ENCODE measurements at regions not wholly inside any gene's neighbourhood (a gene's known extent, or its start where the extent isn't known, plus 50 kb on each side); places are given as distances from the start of the nearest gene placed in this dataset.

GRCh38 chr3:104298662-104299061, 1068.0 kb upstream of the ALCAM start:
- no peaks in the 10 kb centered on the region for H3K9me3 Mint-ChIP-seq (ENCODE audit: unreplicated experiment)
- H3K4me1 Mint-ChIP-seq (ENCODE audit: insufficient read depth, unreplicated experiment) = no peaks in the 10 kb centered on the region
- no peak overlapping the region for H3K27ac Mint-ChIP-seq (ENCODE audit: low read depth, unreplicated experiment)
- ChIA-PET CTCF (no interaction called here), POLR2A (no interaction called here)
- no TSS peak for BruUV-seq (replicated peaks)
- no peaks in the 10 kb centered on the region for H3K36me3 Mint-ChIP-seq (ENCODE audit: insufficient read depth, unreplicated experiment)
- H3K27me3 Mint-ChIP-seq (ENCODE audit: insufficient read depth, unreplicated experiment) = no peaks in the 10 kb centered on the region
- intact Hi-C loops (cut with micrococcal nuclease) = no loop called here
- no peak for TF ChIP-seq CTCF (IDR thresholded peaks at IDR 0.05; ENCODE audit: unreplicated experiment)
- no peak overlapping the region for H3K4me3 Mint-ChIP-seq (ENCODE audit: unreplicated experiment)
- no peak for DNase-seq (ENCODE audit: unreplicated experiment)

- POLR2A ChIA-PET = no interaction called here
- no peak for DNase-seq (ENCODE audit: unreplicated experiment)
- H3K27ac Mint-ChIP-seq (ENCODE audit: low read depth, unreplicated experiment) = no peak overlapping the region
Measured at GRCh38 chr3:104316118-104316517, 1050.6 kb upstream of the ALCAM start.

GRCh38 chr3:104323226-104323625, 1043.5 kb upstream of the ALCAM start:
- H3K4me1 Mint-ChIP-seq (ENCODE audit: insufficient read depth, unreplicated experiment) = no peaks in the 10 kb centered on the region
- peaks cover 45% of the 10 kb centered on the region for H3K9me3 Mint-ChIP-seq (ENCODE audit: unreplicated experiment)
- H3K36me3 Mint-ChIP-seq (ENCODE audit: insufficient read depth, unreplicated experiment) = peaks cover 6% of the 10 kb centered on the region

More at GRCh38 chr3:104316118-104316517, 1050.6 kb upstream of the ALCAM start:
- no peak for TF ChIP-seq CTCF (IDR thresholded peaks at IDR 0.05; ENCODE audit: unreplicated experiment)
- BruUV-seq (replicated peaks) = no TSS peak
- H3K4me3 Mint-ChIP-seq (ENCODE audit: unreplicated experiment) = no peak overlapping the region
- no peaks in the 10 kb centered on the region for H3K36me3 Mint-ChIP-seq (ENCODE audit: insufficient read depth, unreplicated experiment)
- H3K9me3 Mint-ChIP-seq (ENCODE audit: unreplicated experiment) = peaks cover 13% of the 10 kb centered on the region
- CTCF ChIA-PET = no interaction called here
- no peaks in the 10 kb centered on the region for H3K4me1 Mint-ChIP-seq (ENCODE audit: insufficient read depth, unreplicated experiment)
- H3K27me3 Mint-ChIP-seq (ENCODE audit: insufficient read depth, unreplicated experiment) = no peaks in the 10 kb centered on the region
- intact Hi-C loops (cut with micrococcal nuclease) = no loop called here

GRCh38 chr3:104347291-104347690, 1019.4 kb upstream of the ALCAM start:
- Mint-ChIP-seq H3K4me3 (ENCODE audit: unreplicated experiment) (no peak overlapping the region), H3K27me3 (ENCODE audit: insufficient read depth, unreplicated experiment) (no peaks in the 10 kb centered on the region), H3K27ac (ENCODE audit: low read depth, unreplicated experiment) (no peak overlapping the region), H3K36me3 (ENCODE audit: insufficient read depth, unreplicated experiment) (no peaks in the 10 kb centered on the region), H3K9me3 (ENCODE audit: unreplicated experiment) (no peaks in the 10 kb centered on the region), H3K4me1 (ENCODE audit: insufficient read depth, unreplicated experiment) (no peaks in the 10 kb centered on the region)
- no TSS peak for BruUV-seq (replicated peaks)
- POLR2A ChIA-PET = interaction anchor here (0.6 kb wide), 1 partner anchor 1023 kb away, joined by 3 read pairs; no protein-coding TSS in a partner anchor
- CTCF ChIA-PET = no interaction called here
- intact Hi-C loops (cut with micrococcal nuclease) = no loop called here
- no peak for TF ChIP-seq CTCF (IDR thresholded peaks at IDR 0.05; ENCODE audit: unreplicated experiment)
- no peak for DNase-seq (ENCODE audit: unreplicated experiment)

More at GRCh38 chr3:104323226-104323625, 1043.5 kb upstream of the ALCAM start:
- TF ChIP-seq CTCF (IDR thresholded peaks at IDR 0.05; ENCODE audit: unreplicated experiment) = no peak
- Mint-ChIP-seq H3K27me3 (ENCODE audit: insufficient read depth, unreplicated experiment) (no peaks in the 10 kb centered on the region), H3K27ac (ENCODE audit: low read depth, unreplicated experiment) (no peak overlapping the region), H3K4me3 (ENCODE audit: unreplicated experiment) (no peak overlapping the region)
- DNase-seq (ENCODE audit: unreplicated experiment) = no peak
- CTCF ChIA-PET = interaction anchor here (0.7 to 1.4 kb wide), 2 partner anchors 33 to 49 kb away, joined by 3 read pairs; no protein-coding TSS in a partner anchor
- intact Hi-C loops (cut with micrococcal nuclease) = no loop called here
- no TSS peak for BruUV-seq (replicated peaks)
- POLR2A ChIA-PET = no interaction called here
